GM12878 (cell line): ENCODE measurements at regions not wholly inside any gene's neighbourhood (a gene's known extent, or its start where the extent isn't known, plus 50 kb on each side); places are given as distances from the start of the nearest gene placed in this dataset.

ENCODE experiments used
- ATAC-seq: fragments of 200-7000 bp; cut with Tn5 transposase; 3 replicates; pipeline ENCODE4 v1.9.1; 2020; ENCODE audit warnings: mild to moderate bottlenecking, moderate library complexity
- BruUV-seq: library from RNA; stranded (reverse); fragments of 400-500 nt; replicated peaks from 2 replicates; lab custom pipeline; 2021; lab: Mats Ljungman, UMichigan
- CTCF ChIA-PET: fragments of 300-600 bp; sonication (Branson Sonifier 250); formaldehyde crosslinking; extraction: SDS; loops from one replicate; lab custom pipeline; 2021; ENCODE audit warnings: inconsistent platforms; lab: Yijun Ruan, JAX
- POLR2A ChIA-PET: fragments of 350-600 bp; formaldehyde crosslinking; extraction: SDS; loops from one replicate; lab custom pipeline; 2021; ENCODE audit warnings: inconsistent platforms; lab: Charles Lee
- RAD21 ChIA-PET: fragments of 300-600 bp; sonication (Branson Sonifier 250); formaldehyde crosslinking; loops from one replicate; lab custom pipeline; 2023; ENCODE audit warnings: antibody characterized with exemption; ENCODE audit not compliant: unreplicated experiment; lab: Charles Lee
- SMC1A ChIA-PET: fragments of 300-600 bp; sonication (Branson Sonifier 250); formaldehyde crosslinking; loops from one replicate; lab custom pipeline; 2023; ENCODE audit not compliant: unreplicated experiment, uncharacterized antibody; lab: Charles Lee
- DNase-seq: peaks from one replicate; pipeline ENCODE4 v3.0.0-alpha.2; 2011; ENCODE audit warnings: low read depth, low spot score
- FAIRE-seq: peaks from 3 replicates; lab custom pipeline; 2011; peaks lifted over from hg19 to GRCh38; lab: Jason Lieb, UNC
- H2AFZ ChIP-seq: 2 replicates; pipeline ENCODE4 v1.6.0; 2011; ENCODE audit warnings: low read depth, low read length, control low read depth; ENCODE audit not compliant: control insufficient read depth
- H3K27ac ChIP-seq: 2 replicates; pipeline ENCODE4 v1.5.1; 2011; ENCODE audit warnings: control low read depth; ENCODE audit not compliant: control insufficient read depth, insufficient read depth
- H3K27me3 ChIP-seq, 2 experiments: replicated peaks in 1 of 2; 2 replicates each; pipeline versions ENCODE4 v1.6.0 to v1.6.1; 2011; ENCODE audit warnings: low read length in 1 of 2; ENCODE audit not compliant: control insufficient read depth in 2 of 2, insufficient read depth in 2 of 2
- H3K36me3 ChIP-seq, 2 experiments: 2 replicates each; pipeline ENCODE4 v1.5.1; 2011; ENCODE audit warnings: low read length in 1 of 2; ENCODE audit not compliant: control insufficient read depth in 2 of 2, insufficient read depth in 2 of 2
- H3K4me1 ChIP-seq: 2 replicates; pipeline ENCODE4 v1.6.1; 2011; ENCODE audit warnings: mild to moderate bottlenecking, low read length, moderate library complexity, mixed read lengths; ENCODE audit not compliant: control insufficient read depth, insufficient read depth
- H3K4me2 ChIP-seq: 2 replicates; pipeline ENCODE4 v1.6.0; 2011; ENCODE audit warnings: control low read depth; ENCODE audit not compliant: control insufficient read depth, insufficient read depth
- H3K4me3 ChIP-seq: fragments of 200-600 bp; sonication (generic); 2 replicates; pipeline ENCODE4 v1.5.1; 2016
- H3K79me2 ChIP-seq: 2 replicates; pipeline ENCODE4 v1.6.0; 2011; ENCODE audit warnings: low read length; ENCODE audit not compliant: control insufficient read depth, insufficient read depth
- H3K9ac ChIP-seq: 2 replicates; pipeline ENCODE4 v1.8.0; 2011; ENCODE audit warnings: low read length, control low read depth, mixed read lengths; ENCODE audit not compliant: control insufficient read depth, insufficient read depth
- H3K9me3 ChIP-seq: replicated peaks from 3 replicates; pipeline ENCODE4 v1.5.1; 2011; ENCODE audit warnings: mild to moderate bottlenecking, low read length; ENCODE audit not compliant: control insufficient read depth, insufficient read depth
- H4K20me1 ChIP-seq: 2 replicates; pipeline ENCODE4 v1.6.0; 2011; ENCODE audit not compliant: control insufficient read depth, insufficient read depth
- HDGF ChIP-seq: fragments of 450-650 bp; IDR thresholded peaks from 2 replicates; pipeline ENCODE4 v1.6.1; 2016; ENCODE audit warnings: antibody characterized with exemption
- JUNB ChIP-seq: IDR thresholded peaks from 2 replicates; pipeline ENCODE4 v1.6.1; 2016; ENCODE audit warnings: antibody characterized with exemption, mild to moderate bottlenecking
- MYB ChIP-seq: fragments of 150-350 bp; IDR thresholded peaks from 2 replicates; pipeline ENCODE4 v1.6.1; 2014; ENCODE audit warnings: mild to moderate bottlenecking, low read depth, low read length, borderline replicate concordance
- NKRF ChIP-seq: fragments of 450-650 bp; conservative IDR thresholded peaks from 2 replicates; pipeline ENCODE4 v1.6.1; 2017; ENCODE audit warnings: mild to moderate bottlenecking, moderate library complexity
- PRDM15 ChIP-seq: fragments of 450-650 bp; formaldehyde crosslinking; IDR thresholded peaks from 2 replicates; pipeline ENCODE4 v1.4.0; 2020; ENCODE audit warnings: mild to moderate bottlenecking, moderate library complexity
- TARDBP ChIP-seq: IDR thresholded peaks from 2 replicates; pipeline ENCODE4 v1.6.1; 2016; ENCODE audit warnings: borderline replicate concordance
- TCF12 ChIP-seq: IDR thresholded peaks from 2 replicates; pipeline ENCODE4 v1.6.1; 2011; ENCODE audit warnings: low read depth, mild to moderate bottlenecking, low read length
- WRNIP1 ChIP-seq: IDR thresholded peaks from 2 replicates; pipeline ENCODE4 v1.6.1; 2011; ENCODE audit warnings: low read depth, low read length, improper control_type of control experiment, borderline replicate concordance
- WGBS: methylation state at CpG from one replicate; pipeline ENCODE4 v1.1.6; 2016; ENCODE audit warnings: low lambda C conversion rate; ENCODE audit not compliant: insufficient replicate concordance, insufficient coverage; ENCODE audit errors: missing lambda C conversion rate; 5-methylcytosine and 5-hydroxymethylcytosine counted together
- in situ Hi-C: fragments of 300-500 bp; cut with MboI; formaldehyde crosslinking; loops from 9 replicates; pipeline ENCODE4 v1.14.3; 2018; ENCODE audit warnings: mixed read lengths
- intact Hi-C: fragments of 100-400 bp; cut with micrococcal nuclease; formaldehyde crosslinking; loops from one replicate; pipeline ENCODE4 v1.14.2; 2022; ENCODE audit not compliant: unreplicated experiment
- TF ChIP-seq, protein P1 (sequence below): fragments of 450-650 bp; formaldehyde crosslinking; IDR thresholded peaks from 2 replicates; pipeline ENCODE4 v1.5.0; 2022; ENCODE audit warnings: mild to moderate bottlenecking, missing genetic modification characterization

- 46% methylated on average over 1 of the region's 1 CpG for WGBS
- Histone ChIP-seq H3K27ac (no peak overlapping the region), H3K36me3 (no peaks in the 10 kb centered on the region), H2AFZ (no peak overlapping the region), H3K4me2 (no peak overlapping the region), H3K9ac (no peak overlapping the region), H3K27me3 (no peaks in the 10 kb centered on the region), H3K79me2 (no peaks in the 10 kb centered on the region), H3K9me3 (no peaks in the 10 kb centered on the region; the same call in 2 of the 3 replicates), H4K20me1 (no peaks in the 10 kb centered on the region), H3K4me1 (no peaks in the 10 kb centered on the region), H3K4me3 (no peak overlapping the region)
- ChIA-PET POLR2A (no interaction called here), RAD21 (no interaction called here), SMC1A (no interaction called here), CTCF (interaction anchor here (0.6 kb wide), 1 partner anchor 568 kb away, joined by 3 read pairs; no protein-coding TSS in a partner anchor)
- no TSS peak for BruUV-seq
- intact Hi-C loops: no loop called here
- FAIRE-seq: no peak
- no peak for DNase-seq
- in situ Hi-C loops: no loop called here
- ATAC-seq: no peak
- TF ChIP-seq HDGF (no peak), MYB (no peak), TCF12 (no peak), JUNB (no peak), PRDM15 (CRISPR knock-in tag) (no peak), NKRF (no peak), TARDBP (no peak), WRNIP1 (no peak)
- TF ChIP-seq, protein P1, sequence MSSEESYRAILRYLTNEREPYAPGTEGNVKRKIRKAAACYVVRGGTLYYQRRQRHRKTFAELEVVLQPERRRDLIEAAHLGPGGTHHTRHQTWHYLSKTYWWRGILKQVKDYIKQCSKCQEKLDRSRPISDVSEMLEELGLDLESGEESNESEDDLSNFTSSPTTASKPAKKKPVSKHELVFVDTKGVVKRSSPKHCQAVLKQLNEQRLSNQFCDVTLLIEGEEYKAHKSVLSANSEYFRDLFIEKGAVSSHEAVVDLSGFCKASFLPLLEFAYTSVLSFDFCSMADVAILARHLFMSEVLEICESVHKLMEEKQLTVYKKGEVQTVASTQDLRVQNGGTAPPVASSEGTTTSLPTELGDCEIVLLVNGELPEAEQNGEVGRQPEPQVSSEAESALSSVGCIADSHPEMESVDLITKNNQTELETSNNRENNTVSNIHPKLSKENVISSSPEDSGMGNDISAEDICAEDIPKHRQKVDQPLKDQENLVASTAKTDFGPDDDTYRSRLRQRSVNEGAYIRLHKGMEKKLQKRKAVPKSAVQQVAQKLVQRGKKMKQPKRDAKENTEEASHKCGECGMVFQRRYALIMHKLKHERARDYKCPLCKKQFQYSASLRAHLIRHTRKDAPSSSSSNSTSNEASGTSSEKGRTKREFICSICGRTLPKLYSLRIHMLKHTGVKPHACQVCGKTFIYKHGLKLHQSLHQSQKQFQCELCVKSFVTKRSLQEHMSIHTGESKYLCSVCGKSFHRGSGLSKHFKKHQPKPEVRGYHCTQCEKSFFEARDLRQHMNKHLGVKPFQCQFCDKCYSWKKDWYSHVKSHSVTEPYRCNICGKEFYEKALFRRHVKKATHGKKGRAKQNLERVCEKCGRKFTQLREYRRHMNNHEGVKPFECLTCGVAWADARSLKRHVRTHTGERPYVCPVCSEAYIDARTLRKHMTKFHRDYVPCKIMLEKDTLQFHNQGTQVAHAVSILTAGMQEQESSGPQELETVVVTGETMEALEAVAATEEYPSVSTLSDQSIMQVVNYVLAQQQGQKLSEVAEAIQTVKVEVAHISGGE (CRISPR knock-in tag): no peak
Measured at GRCh38 chr7:19872094-19872493, 98.7 kb upstream of the TMEM196 start.
